ENCODE measurements at regions not wholly inside any gene's neighbourhood (a gene's known extent, or its start where the extent isn't known, plus 50 kb on each side); places are given as distances from the start of the nearest gene placed in this dataset.

GRCh38 chr2:237024255-237024654, 61.4 kb upstream of the COPS8 start:
- DNase-seq (ENCODE audit: low spot score in 2 of 2), result no peak
- Histone ChIP-seq H3K4me3 (no peak overlapping the region), H3K9me3 (no peaks in the 10 kb centered on the region), H3K36me3 (replicated peaks) (no peaks in the 10 kb centered on the region), H3K27me3 (ENCODE audit: low read depth) (no peaks in the 10 kb centered on the region), H3K4me1 (no peaks in the 10 kb centered on the region)
- in situ Hi-C loops (cut with MboI; ENCODE audit: low sequenced_read_pairs), result no loop called here

- Histone ChIP-seq H3K4me1 (no peaks in the 10 kb centered on the region), H3K9me3 (no peaks in the 10 kb centered on the region), H3K4me3 (no peak overlapping the region), H3K27me3 (ENCODE audit: low read depth) (no peaks in the 10 kb centered on the region), H3K36me3 (replicated peaks) (no peaks in the 10 kb centered on the region)
- in situ Hi-C loops (cut with MboI; ENCODE audit: low sequenced_read_pairs), result no loop called here
- no peak for DNase-seq (ENCODE audit: low spot score in 2 of 2)
Observed at GRCh38 chr2:237025090-237025865, 60.4 kb upstream of the COPS8 start.

GRCh38 chr2:237026981-237027711, 58.5 kb upstream of the COPS8 start:
- Histone ChIP-seq H3K27me3 (ENCODE audit: low read depth) (no peaks in the 10 kb centered on the region), H3K4me3 (no peak overlapping the region), H3K9me3 (no peaks in the 10 kb centered on the region), H3K4me1 (no peaks in the 10 kb centered on the region), H3K36me3 (replicated peaks) (no peaks in the 10 kb centered on the region)
- in situ Hi-C loops (cut with MboI; ENCODE audit: low sequenced_read_pairs), result no loop called here
- peak; percentile 45 to 65 for DNase-seq (ENCODE audit: low spot score in 2 of 2)

GRCh38 chr2:237027712-237028029, 58.0 kb upstream of the COPS8 start:
- Histone ChIP-seq H3K4me1 (no peaks in the 10 kb centered on the region), H3K9me3 (no peaks in the 10 kb centered on the region), H3K27me3 (ENCODE audit: low read depth) (no peaks in the 10 kb centered on the region), H3K4me3 (no peak overlapping the region), H3K36me3 (replicated peaks) (no peaks in the 10 kb centered on the region)
- DNase-seq (ENCODE audit: low spot score in 2 of 2), result no peak
- in situ Hi-C loops (cut with MboI; ENCODE audit: low sequenced_read_pairs), result no loop called here

GRCh38 chr2:237030382-237030781, 55.3 kb upstream of the COPS8 start:
- Histone ChIP-seq H3K9me3 (no peaks in the 10 kb centered on the region; the same call in 1 of the 2 replicates), H3K27me3 (ENCODE audit: low read depth) (no peaks in the 10 kb centered on the region), H3K4me3 (no peak overlapping the region), H3K4me1 (peaks cover 19% of the 10 kb centered on the region), H3K36me3 (replicated peaks) (no peaks in the 10 kb centered on the region)
- in situ Hi-C loops (cut with MboI; ENCODE audit: low sequenced_read_pairs), result no loop called here
- no peak for DNase-seq (ENCODE audit: low spot score in 2 of 2)

- Histone ChIP-seq H3K4me1 (peaks cover 28% of the 10 kb centered on the region), H3K4me3 (no peak overlapping the region), H3K27me3 (ENCODE audit: low read depth) (no peaks in the 10 kb centered on the region), H3K9me3 (no peaks in the 10 kb centered on the region; the same call in 1 of the 2 replicates), H3K36me3 (replicated peaks) (no peaks in the 10 kb centered on the region)
- DNase-seq (ENCODE audit: low spot score in 2 of 2), result peak; percentile 74 to 95
- in situ Hi-C loops (cut with MboI; ENCODE audit: low sequenced_read_pairs), result no loop called here
Observed at GRCh38 chr2:237033536-237034060, 52.1 kb upstream of the COPS8 start.

- no peak overlapping the region for H3K4me3 ChIP-seq
- H3K36me3 ChIP-seq (replicated peaks), result no peaks in the 10 kb centered on the region
- peaks cover 28% of the 10 kb centered on the region for H3K4me1 ChIP-seq
- H3K27me3 ChIP-seq (ENCODE audit: low read depth), result no peaks in the 10 kb centered on the region
- H3K9me3 ChIP-seq, result no peaks in the 10 kb centered on the region; the same call in 1 of the 2 replicates
- in situ Hi-C loops (cut with MboI; ENCODE audit: low sequenced_read_pairs), result no loop called here
- peak; percentile 4 to 30 for DNase-seq (ENCODE audit: low spot score in 2 of 2)
Observed at GRCh38 chr2:237035781-237036475, 49.8 kb upstream of the COPS8 start.

All from HAP-1 (cell line).